ENCODE measurements at regions not wholly inside any gene's neighbourhood (a gene's known extent, or its start where the extent isn't known, plus 50 kb on each side); places are given as distances from the start of the nearest gene placed in this dataset.

DNA sequence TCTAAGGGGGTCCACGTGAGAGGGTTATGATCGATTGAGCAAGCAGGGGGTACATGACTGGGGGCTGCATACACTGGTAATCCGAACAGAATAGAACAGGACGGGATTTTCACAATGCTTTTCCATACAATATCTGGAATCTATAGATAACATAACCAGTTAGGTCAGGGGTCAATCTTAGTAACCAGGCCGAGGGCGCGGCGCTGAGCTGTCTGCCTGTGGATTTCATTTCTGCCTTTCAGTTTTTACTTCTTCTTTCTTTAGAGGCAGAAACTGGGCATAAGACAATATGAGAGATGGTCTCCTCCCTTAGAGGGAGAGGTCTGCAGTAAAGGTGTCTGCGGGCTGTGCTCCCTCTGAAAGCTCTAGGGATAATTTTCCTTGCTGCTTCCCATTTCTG lies 261.3 kb downstream of the XXYLT1 start (continued):
- TF ChIP-seq, protein P1, sequence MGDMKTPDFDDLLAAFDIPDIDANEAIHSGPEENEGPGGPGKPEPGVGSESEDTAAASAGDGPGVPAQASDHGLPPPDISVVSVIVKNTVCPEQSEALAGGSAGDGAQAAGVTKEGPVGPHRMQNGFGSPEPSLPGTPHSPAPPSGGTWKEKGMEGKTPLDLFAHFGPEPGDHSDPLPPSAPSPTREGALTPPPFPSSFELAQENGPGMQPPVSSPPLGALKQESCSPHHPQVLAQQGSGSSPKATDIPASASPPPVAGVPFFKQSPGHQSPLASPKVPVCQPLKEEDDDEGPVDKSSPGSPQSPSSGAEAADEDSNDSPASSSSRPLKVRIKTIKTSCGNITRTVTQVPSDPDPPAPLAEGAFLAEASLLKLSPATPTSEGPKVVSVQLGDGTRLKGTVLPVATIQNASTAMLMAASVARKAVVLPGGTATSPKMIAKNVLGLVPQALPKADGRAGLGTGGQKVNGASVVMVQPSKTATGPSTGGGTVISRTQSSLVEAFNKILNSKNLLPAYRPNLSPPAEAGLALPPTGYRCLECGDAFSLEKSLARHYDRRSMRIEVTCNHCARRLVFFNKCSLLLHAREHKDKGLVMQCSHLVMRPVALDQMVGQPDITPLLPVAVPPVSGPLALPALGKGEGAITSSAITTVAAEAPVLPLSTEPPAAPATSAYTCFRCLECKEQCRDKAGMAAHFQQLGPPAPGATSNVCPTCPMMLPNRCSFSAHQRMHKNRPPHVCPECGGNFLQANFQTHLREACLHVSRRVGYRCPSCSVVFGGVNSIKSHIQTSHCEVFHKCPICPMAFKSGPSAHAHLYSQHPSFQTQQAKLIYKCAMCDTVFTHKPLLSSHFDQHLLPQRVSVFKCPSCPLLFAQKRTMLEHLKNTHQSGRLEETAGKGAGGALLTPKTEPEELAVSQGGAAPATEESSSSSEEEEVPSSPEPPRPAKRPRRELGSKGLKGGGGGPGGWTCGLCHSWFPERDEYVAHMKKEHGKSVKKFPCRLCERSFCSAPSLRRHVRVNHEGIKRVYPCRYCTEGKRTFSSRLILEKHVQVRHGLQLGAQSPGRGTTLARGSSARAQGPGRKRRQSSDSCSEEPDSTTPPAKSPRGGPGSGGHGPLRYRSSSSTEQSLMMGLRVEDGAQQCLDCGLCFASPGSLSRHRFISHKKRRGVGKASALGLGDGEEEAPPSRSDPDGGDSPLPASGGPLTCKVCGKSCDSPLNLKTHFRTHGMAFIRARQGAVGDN (CRISPR knock-in tag; IDR thresholded peaks at IDR 0.05): no peak
- TF ChIP-seq, protein P2, sequence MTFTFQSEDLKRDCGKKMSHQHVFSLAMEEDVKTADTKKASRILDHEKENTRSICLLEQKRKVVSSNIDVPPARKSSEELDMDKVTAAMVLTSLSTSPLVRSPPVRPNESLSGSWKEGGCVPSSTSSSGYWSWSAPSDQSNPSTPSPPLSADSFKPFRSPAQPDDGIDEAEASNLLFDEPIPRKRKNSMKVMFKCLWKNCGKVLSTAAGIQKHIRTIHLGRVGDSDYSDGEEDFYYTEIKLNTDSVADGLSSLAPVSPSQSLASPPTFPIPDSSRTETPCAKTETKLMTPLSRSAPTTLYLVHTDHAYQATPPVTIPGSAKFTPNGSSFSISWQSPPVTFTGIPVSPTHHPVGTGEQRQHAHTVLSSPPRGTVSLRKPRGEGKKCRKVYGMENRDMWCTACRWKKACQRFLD (CRISPR knock-in tag; IDR thresholded peaks at IDR 0.05; ENCODE audit: borderline replicate concordance): no peak
- TF ChIP-seq MXD4 (CRISPR knock-in tag; IDR thresholded peaks at IDR 0.05) (no peak), AGO1 (IDR thresholded peaks at IDR 0.05; ENCODE audit: low read depth, low read length, poor library complexity, severe bottlenecking) (no peak), ZNF460 (CRISPR knock-in tag; IDR thresholded peaks at IDR 0.05; ENCODE audit: borderline replicate concordance) (no peak), ZNF83 (CRISPR knock-in tag; IDR thresholded peaks at IDR 0.05; ENCODE audit: borderline replicate concordance) (no peak), ZNF766 (CRISPR knock-in tag; IDR thresholded peaks at IDR 0.05; ENCODE audit: borderline replicate concordance) (no peak), ZFP36L2 (CRISPR knock-in tag; IDR thresholded peaks at IDR 0.05) (no peak)
- TF ChIP-seq, protein P3, sequence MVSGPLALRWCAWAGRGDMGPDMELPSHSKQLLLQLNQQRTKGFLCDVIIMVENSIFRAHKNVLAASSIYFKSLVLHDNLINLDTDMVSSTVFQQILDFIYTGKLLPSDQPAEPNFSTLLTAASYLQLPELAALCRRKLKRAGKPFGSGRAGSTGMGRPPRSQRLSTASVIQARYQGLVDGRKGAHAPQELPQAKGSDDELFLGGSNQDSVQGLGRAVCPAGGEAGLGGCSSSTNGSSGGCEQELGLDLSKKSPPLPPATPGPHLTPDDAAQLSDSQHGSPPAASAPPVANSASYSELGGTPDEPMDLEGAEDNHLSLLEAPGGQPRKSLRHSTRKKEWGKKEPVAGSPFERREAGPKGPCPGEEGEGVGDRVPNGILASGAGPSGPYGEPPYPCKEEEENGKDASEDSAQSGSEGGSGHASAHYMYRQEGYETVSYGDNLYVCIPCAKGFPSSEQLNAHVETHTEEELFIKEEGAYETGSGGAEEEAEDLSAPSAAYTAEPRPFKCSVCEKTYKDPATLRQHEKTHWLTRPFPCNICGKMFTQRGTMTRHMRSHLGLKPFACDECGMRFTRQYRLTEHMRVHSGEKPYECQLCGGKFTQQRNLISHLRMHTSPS (CRISPR knock-in tag; IDR thresholded peaks at IDR 0.05; ENCODE audit: low read depth): no peak
- TF ChIP-seq, protein P4, sequence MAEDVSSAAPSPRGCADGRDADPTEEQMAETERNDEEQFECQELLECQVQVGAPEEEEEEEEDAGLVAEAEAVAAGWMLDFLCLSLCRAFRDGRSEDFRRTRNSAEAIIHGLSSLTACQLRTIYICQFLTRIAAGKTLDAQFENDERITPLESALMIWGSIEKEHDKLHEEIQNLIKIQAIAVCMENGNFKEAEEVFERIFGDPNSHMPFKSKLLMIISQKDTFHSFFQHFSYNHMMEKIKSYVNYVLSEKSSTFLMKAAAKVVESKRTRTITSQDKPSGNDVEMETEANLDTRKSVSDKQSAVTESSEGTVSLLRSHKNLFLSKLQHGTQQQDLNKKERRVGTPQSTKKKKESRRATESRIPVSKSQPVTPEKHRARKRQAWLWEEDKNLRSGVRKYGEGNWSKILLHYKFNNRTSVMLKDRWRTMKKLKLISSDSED (CRISPR knock-in tag; IDR thresholded peaks at IDR 0.05): no peak
